WTC11 (cell line): ENCODE measurements at regions not wholly inside any gene's neighbourhood (a gene's known extent, or its start where the extent isn't known, plus 50 kb on each side); places are given as distances from the start of the nearest gene placed in this dataset.

Experiments used
- ATAC-seq: fragments of 200-7000 bp; cut with Tn5 transposase; 2 replicates; pipeline ENCODE4 v1.10.0; 2021; ENCODE audit warnings: mild to moderate bottlenecking, moderate library complexity
- CTCF ChIA-PET: fragments of 300-600 bp; sonication (Branson Sonifier 250); formaldehyde crosslinking; loops from one replicate; lab custom pipeline; 2021; ENCODE audit warnings: antibody characterized with exemption; lab: Charles Lee
- POLR2A ChIA-PET: fragments of 350-600 bp; sonication (Branson Sonifier 250); formaldehyde crosslinking; loops from one replicate; lab custom pipeline; 2021; ENCODE audit warnings: antibody characterized with exemption; lab: Charles Lee
- DNase-seq: peaks from one replicate; pipeline ENCODE4 v3.0.0; 2021; ENCODE audit warnings: low spot score
- H3K27ac Mint-ChIP-seq: 2 replicates; pipeline ENCODE4 v1.8.0; 2021; ENCODE audit warnings: mixed read lengths
- H3K27me3 Mint-ChIP-seq: 2 replicates; pipeline ENCODE4 v1.8.0; 2021; ENCODE audit warnings: low read depth, mild to moderate bottlenecking, moderate library complexity, mixed read lengths
- H3K36me3 Mint-ChIP-seq: 2 replicates; pipeline ENCODE4 v1.8.0; 2021; ENCODE audit warnings: mixed read lengths
- H3K4me1 Mint-ChIP-seq: 2 replicates; pipeline ENCODE4 v1.8.0; 2022; ENCODE audit warnings: mixed read lengths
- H3K4me3 Mint-ChIP-seq: 2 replicates; pipeline ENCODE4 v1.8.0; 2021; ENCODE audit warnings: mild to moderate bottlenecking, moderate library complexity, mixed read lengths
- H3K9me3 Mint-ChIP-seq: 2 replicates; pipeline ENCODE4 v1.8.0; 2021; ENCODE audit warnings: mixed read lengths
- ATF1 ChIP-seq: sonication (generic); formaldehyde crosslinking; IDR thresholded peaks from 2 replicates; pipeline ENCODE4 v1.8.1; 2023; ENCODE audit warnings: mild to moderate bottlenecking, moderate library complexity, missing genetic modification reagents
- CBFB ChIP-seq: sonication (generic); formaldehyde crosslinking; IDR thresholded peaks from 2 replicates; pipeline ENCODE4 v1.8.1; 2022; ENCODE audit warnings: mild to moderate bottlenecking, low read depth, missing genetic modification reagents
- EMX1 ChIP-seq: fragments of 250-450 bp; sonication (Bioruptor Pico); IDR thresholded peaks from 2 replicates; pipeline ENCODE4 v1.8.0; 2021; ENCODE audit warnings: mild to moderate bottlenecking
- ESRRA ChIP-seq: sonication (generic); formaldehyde crosslinking; IDR thresholded peaks from 2 replicates; pipeline ENCODE4 v1.8.1; 2022; ENCODE audit warnings: mild to moderate bottlenecking, missing genetic modification reagents, borderline replicate concordance
- GRHL2 ChIP-seq: fragments of 250-450 bp; sonication (Bioruptor Pico); IDR thresholded peaks from 2 replicates; pipeline ENCODE4 v1.8.0; 2022; ENCODE audit warnings: mild to moderate bottlenecking, moderate library complexity; ENCODE audit not compliant: insufficient replicate concordance, severe bottlenecking
- GTF2I ChIP-seq: fragments of 250-450 bp; sonication (Bioruptor Pico); conservative IDR thresholded peaks from 2 replicates; pipeline ENCODE4 v1.4.0; 2021; ENCODE audit warnings: mild to moderate bottlenecking
- JAZF1 ChIP-seq: fragments of 250-450 bp; sonication (Bioruptor Pico); IDR thresholded peaks from 2 replicates; pipeline ENCODE4 v1.9.0; 2021; ENCODE audit warnings: moderate library complexity, mild to moderate bottlenecking, inconsistent platforms
- KAT7 ChIP-seq: sonication (generic); formaldehyde crosslinking; IDR thresholded peaks from 2 replicates; pipeline ENCODE4 v1.8.1; 2023; ENCODE audit warnings: missing genetic modification reagents, mild to moderate bottlenecking, borderline replicate concordance
- MYBL2 ChIP-seq: sonication (generic); formaldehyde crosslinking; IDR thresholded peaks from 2 replicates; pipeline ENCODE4 v1.8.1; 2023; ENCODE audit warnings: mild to moderate bottlenecking, moderate library complexity, missing genetic modification reagents
- NFATC4 ChIP-seq: fragments of 250-450 bp; sonication (Bioruptor Pico); IDR thresholded peaks from 2 replicates; pipeline ENCODE4 v1.9.0; 2021; ENCODE audit warnings: mild to moderate bottlenecking
- NFE2L1 ChIP-seq: sonication (generic); formaldehyde crosslinking; IDR thresholded peaks from 2 replicates; pipeline ENCODE4 v1.8.1; 2023; ENCODE audit warnings: missing genetic modification reagents
- NR1H2 ChIP-seq: sonication (generic); formaldehyde crosslinking; IDR thresholded peaks from 2 replicates; pipeline ENCODE4 v1.9.0; 2021; ENCODE audit warnings: mild to moderate bottlenecking, moderate library complexity, missing genetic modification reagents
- PRRX2 ChIP-seq: fragments of 250-450 bp; sonication (Bioruptor Pico); IDR thresholded peaks from 2 replicates; pipeline ENCODE4 v1.8.0; 2021; ENCODE audit warnings: mild to moderate bottlenecking
- RELA ChIP-seq: sonication (generic); formaldehyde crosslinking; IDR thresholded peaks from 2 replicates; pipeline ENCODE4 v1.8.1; 2022; ENCODE audit warnings: missing genetic modification reagents, mild to moderate bottlenecking, borderline replicate concordance
- SP1 ChIP-seq: sonication (generic); formaldehyde crosslinking; conservative IDR thresholded peaks from 2 replicates; pipeline ENCODE4 v1.8.1; 2022; ENCODE audit warnings: missing genetic modification reagents
- TCF7 ChIP-seq: sonication (generic); formaldehyde crosslinking; IDR thresholded peaks from 2 replicates; pipeline ENCODE4 v1.8.0; 2022; ENCODE audit warnings: mild to moderate bottlenecking, low read depth, missing genetic modification reagents, moderate library complexity
- ZNF219 ChIP-seq: sonication (generic); formaldehyde crosslinking; IDR thresholded peaks from 2 replicates; pipeline ENCODE4 v1.8.0; 2023; ENCODE audit warnings: missing genetic modification reagents, mild to moderate bottlenecking, borderline replicate concordance
- ZNF317 ChIP-seq: sonication (generic); formaldehyde crosslinking; IDR thresholded peaks from 2 replicates; pipeline ENCODE4 v1.8.1; 2023; ENCODE audit warnings: low read depth, mild to moderate bottlenecking, moderate library complexity, missing genetic modification reagents, borderline replicate concordance
- ZNF423 ChIP-seq: fragments of 250-450 bp; sonication (Bioruptor Pico); IDR thresholded peaks from 2 replicates; pipeline ENCODE4 v2.1.2; 2022; ENCODE audit warnings: mild to moderate bottlenecking, moderate library complexity
- TF ChIP-seq, protein P1 (sequence below): sonication (generic); formaldehyde crosslinking; IDR thresholded peaks from 2 replicates; pipeline ENCODE4 v1.8.0; 2022; ENCODE audit warnings: missing genetic modification reagents
- TF ChIP-seq, protein P2 (sequence below): sonication (generic); formaldehyde crosslinking; IDR thresholded peaks from 2 replicates; pipeline ENCODE4 v1.8.0; 2022; ENCODE audit warnings: mild to moderate bottlenecking, missing genetic modification reagents
- TF ChIP-seq, protein P3 (sequence below): sonication (generic); formaldehyde crosslinking; IDR thresholded peaks from 2 replicates; pipeline ENCODE4 v1.8.1; 2022; ENCODE audit warnings: low read depth, missing genetic modification reagents, borderline replicate concordance
- TF ChIP-seq, protein P4 (sequence below): sonication (generic); formaldehyde crosslinking; IDR thresholded peaks from 2 replicates; pipeline ENCODE4 v1.8.1; 2023; ENCODE audit warnings: mild to moderate bottlenecking, missing genetic modification reagents, moderate library complexity
- TF ChIP-seq, protein P5 (sequence below): sonication (generic); formaldehyde crosslinking; IDR thresholded peaks from 2 replicates; pipeline ENCODE4 v1.8.0; 2022; ENCODE audit warnings: mild to moderate bottlenecking, missing genetic modification reagents

DNA sequence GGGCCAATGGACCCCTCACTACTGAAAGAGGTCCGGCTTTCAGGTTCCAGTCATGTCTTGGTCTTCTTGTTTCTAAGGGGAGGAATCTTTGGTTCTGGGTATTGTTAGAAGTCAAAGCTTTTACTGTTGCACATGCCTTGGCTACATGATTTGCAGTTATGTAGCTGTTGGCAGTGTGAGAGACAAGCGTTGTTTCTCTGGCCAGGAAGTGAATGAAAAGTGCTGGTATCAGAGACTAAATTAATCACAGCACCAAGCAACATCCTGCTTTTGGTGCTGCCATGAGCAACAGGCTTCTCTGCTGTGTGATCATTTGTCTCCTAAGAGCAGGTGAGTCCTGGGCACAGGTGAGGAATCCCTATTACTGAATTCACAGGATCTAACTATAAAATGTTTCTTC lies 100.1 kb upstream of the PRSS3 start (continued):
- TF ChIP-seq, protein P1, sequence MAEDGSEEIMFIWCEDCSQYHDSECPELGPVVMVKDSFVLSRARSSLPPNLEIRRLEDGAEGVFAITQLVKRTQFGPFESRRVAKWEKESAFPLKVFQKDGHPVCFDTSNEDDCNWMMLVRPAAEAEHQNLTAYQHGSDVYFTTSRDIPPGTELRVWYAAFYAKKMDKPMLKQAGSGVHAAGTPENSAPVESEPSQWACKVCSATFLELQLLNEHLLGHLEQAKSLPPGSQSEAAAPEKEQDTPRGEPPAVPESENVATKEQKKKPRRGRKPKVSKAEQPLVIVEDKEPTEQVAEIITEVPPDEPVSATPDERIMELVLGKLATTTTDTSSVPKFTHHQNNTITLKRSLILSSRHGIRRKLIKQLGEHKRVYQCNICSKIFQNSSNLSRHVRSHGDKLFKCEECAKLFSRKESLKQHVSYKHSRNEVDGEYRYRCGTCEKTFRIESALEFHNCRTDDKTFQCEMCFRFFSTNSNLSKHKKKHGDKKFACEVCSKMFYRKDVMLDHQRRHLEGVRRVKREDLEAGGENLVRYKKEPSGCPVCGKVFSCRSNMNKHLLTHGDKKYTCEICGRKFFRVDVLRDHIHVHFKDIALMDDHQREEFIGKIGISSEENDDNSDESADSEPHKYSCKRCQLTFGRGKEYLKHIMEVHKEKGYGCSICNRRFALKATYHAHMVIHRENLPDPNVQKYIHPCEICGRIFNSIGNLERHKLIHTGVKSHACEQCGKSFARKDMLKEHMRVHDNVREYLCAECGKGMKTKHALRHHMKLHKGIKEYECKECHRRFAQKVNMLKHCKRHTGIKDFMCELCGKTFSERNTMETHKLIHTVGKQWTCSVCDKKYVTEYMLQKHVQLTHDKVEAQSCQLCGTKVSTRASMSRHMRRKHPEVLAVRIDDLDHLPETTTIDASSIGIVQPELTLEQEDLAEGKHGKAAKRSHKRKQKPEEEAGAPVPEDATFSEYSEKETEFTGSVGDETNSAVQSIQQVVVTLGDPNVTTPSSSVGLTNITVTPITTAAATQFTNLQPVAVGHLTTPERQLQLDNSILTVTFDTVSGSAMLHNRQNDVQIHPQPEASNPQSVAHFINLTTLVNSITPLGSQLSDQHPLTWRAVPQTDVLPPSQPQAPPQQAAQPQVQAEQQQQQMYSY (CRISPR knock-in tag), result no peak
- TF ChIP-seq JAZF1 (no peak), ZNF219 (CRISPR knock-in tag) (no peak), KAT7 (CRISPR knock-in tag) (no peak), ZNF423 (no peak), GTF2I (no peak), RELA (CRISPR knock-in tag) (no peak)
- TF ChIP-seq, protein P2, sequence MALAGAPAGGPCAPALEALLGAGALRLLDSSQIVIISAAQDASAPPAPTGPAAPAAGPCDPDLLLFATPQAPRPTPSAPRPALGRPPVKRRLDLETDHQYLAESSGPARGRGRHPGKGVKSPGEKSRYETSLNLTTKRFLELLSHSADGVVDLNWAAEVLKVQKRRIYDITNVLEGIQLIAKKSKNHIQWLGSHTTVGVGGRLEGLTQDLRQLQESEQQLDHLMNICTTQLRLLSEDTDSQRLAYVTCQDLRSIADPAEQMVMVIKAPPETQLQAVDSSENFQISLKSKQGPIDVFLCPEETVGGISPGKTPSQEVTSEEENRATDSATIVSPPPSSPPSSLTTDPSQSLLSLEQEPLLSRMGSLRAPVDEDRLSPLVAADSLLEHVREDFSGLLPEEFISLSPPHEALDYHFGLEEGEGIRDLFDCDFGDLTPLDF (CRISPR knock-in tag), result no peak
- TF ChIP-seq, protein P3, sequence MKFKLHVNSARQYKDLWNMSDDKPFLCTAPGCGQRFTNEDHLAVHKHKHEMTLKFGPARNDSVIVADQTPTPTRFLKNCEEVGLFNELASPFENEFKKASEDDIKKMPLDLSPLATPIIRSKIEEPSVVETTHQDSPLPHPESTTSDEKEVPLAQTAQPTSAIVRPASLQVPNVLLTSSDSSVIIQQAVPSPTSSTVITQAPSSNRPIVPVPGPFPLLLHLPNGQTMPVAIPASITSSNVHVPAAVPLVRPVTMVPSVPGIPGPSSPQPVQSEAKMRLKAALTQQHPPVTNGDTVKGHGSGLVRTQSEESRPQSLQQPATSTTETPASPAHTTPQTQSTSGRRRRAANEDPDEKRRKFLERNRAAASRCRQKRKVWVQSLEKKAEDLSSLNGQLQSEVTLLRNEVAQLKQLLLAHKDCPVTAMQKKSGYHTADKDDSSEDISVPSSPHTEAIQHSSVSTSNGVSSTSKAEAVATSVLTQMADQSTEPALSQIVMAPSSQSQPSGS (CRISPR knock-in tag), result no peak

DNA sequence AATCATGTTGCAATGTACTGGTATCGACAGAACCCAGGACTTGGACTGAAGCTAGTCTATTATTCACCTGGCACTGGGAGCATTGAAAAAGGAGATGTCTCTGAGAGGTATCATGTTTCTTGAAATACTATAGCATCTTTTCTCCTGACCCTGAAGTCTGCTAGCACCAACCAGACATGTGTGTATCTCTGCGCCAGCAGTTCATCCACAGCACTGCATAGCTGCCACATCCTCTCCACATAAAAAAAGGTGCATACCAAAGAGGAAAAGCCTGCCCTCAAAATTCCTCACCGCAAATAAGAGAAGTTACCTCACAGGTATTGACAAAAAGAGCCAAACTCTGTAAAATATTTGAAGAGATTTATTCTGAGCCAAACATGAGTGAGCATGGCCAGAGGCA lies 99.5 kb upstream of the PRSS3 start:
- CTCF ChIA-PET, result interaction anchor here (1.8 kb wide), 1 partner anchor 25 kb away, joined by 5 read pairs; no protein-coding TSS in a partner anchor
- peaks cover 21% of the 10 kb centered on the region for H3K27me3 Mint-ChIP-seq
- H3K27ac Mint-ChIP-seq, result no peak overlapping the region
- no peaks in the 10 kb centered on the region for H3K36me3 Mint-ChIP-seq
- no peaks in the 10 kb centered on the region; the same call in 1 of the 2 replicates for H3K9me3 Mint-ChIP-seq
- TF ChIP-seq NFATC4 (CRISPR knock-in tag) (no peak), GTF2I (no peak)
- H3K4me3 Mint-ChIP-seq, result no peak overlapping the region
- no peak for ATAC-seq
- no peak for DNase-seq
- peaks cover 17% of the 10 kb centered on the region for H3K4me1 Mint-ChIP-seq
- POLR2A ChIA-PET, result no interaction called here

DNA sequence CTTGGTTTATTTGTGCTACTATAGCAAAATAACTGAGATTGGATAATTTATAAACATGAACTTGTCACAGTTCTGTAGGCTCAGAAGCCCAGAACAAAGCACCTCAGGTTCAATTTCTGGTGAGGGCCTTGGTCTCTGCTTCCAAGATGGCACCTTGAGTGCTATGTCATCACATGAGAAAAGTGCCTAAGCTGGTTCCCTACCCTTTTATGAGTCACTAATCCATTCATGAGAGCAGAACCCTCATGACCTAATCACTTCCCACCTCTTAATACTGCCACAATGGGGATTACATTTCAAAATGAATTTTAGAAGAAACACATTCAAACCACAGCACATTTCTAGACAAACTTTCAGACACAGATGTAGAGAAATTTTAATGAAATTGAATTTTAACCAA lies 98.2 kb upstream of the PRSS3 start:
- POLR2A ChIA-PET, result no interaction called here
- ATAC-seq, result no peak
- H3K27ac Mint-ChIP-seq, result no peak overlapping the region

DNA sequence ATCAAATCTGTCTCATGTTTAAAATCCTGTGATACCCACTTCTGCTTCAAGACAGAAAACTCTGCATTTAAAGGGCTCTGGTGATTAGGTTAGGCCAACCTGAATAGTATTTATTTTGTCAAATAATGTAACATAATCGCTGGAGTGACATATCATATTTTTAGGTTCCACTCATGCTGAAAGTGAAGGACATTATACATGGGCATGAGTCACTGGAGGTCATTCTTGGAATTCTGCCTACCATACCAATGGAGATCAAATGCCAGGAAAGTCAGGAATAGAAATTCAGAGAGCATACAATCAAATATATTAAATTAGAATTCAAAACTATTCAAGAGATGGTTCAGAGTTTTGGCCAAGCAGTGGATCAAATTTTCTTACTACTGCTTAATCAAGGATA lies 97.1 kb upstream of the PRSS3 start:
- ATAC-seq (no peak), DNase-seq (no peak)
- Mint-ChIP-seq H3K27ac (no peak overlapping the region), H3K27me3 (peaks cover 13% of the 10 kb centered on the region), H3K4me3 (no peak overlapping the region), H3K9me3 (no peaks in the 10 kb centered on the region; the same call in 1 of the 2 replicates), H3K36me3 (no peaks in the 10 kb centered on the region), H3K4me1 (peaks cover 17% of the 10 kb centered on the region)
- no peak for TF ChIP-seq GRHL2
- no peak for TF ChIP-seq ATF1 (CRISPR knock-in tag)
- no peak for TF ChIP-seq GTF2I
- TF ChIP-seq, protein P4, sequence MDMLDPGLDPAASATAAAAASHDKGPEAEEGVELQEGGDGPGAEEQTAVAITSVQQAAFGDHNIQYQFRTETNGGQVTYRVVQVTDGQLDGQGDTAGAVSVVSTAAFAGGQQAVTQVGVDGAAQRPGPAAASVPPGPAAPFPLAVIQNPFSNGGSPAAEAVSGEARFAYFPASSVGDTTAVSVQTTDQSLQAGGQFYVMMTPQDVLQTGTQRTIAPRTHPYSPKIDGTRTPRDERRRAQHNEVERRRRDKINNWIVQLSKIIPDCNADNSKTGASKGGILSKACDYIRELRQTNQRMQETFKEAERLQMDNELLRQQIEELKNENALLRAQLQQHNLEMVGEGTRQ (CRISPR knock-in tag), result no peak
- TF ChIP-seq CBFB, result no peak
- TF ChIP-seq MYBL2 (CRISPR knock-in tag), result no peak
- TF ChIP-seq, protein P5, sequence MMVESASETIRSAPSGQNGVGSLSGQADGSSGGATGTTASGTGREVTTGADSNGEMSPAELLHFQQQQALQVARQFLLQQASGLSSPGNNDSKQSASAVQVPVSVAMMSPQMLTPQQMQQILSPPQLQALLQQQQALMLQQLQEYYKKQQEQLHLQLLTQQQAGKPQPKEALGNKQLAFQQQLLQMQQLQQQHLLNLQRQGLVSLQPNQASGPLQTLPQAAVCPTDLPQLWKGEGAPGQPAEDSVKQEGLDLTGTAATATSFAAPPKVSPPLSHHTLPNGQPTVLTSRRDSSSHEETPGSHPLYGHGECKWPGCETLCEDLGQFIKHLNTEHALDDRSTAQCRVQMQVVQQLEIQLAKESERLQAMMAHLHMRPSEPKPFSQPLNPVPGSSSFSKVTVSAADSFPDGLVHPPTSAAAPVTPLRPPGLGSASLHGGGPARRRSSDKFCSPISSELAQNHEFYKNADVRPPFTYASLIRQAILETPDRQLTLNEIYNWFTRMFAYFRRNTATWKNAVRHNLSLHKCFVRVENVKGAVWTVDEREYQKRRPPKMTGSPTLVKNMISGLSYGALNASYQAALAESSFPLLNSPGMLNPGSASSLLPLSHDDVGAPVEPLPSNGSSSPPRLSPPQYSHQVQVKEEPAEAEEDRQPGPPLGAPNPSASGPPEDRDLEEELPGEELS (CRISPR knock-in tag), result no peak
- no peak for TF ChIP-seq TCF7 (CRISPR knock-in tag)
- TF ChIP-seq NFE2L1 (CRISPR knock-in tag), result no peak
- TF ChIP-seq EMX1, result no peak
- TF ChIP-seq ZNF317 (CRISPR knock-in tag), result no peak
- ChIA-PET POLR2A (no interaction called here), CTCF (no interaction called here)

More for the DNA sequence above, 98.2 kb upstream of the PRSS3 start:
- Mint-ChIP-seq H3K4me3 (no peak overlapping the region), H3K27me3 (peaks cover 21% of the 10 kb centered on the region)
- DNase-seq, result no peak
- CTCF ChIA-PET, result no interaction called here
- TF ChIP-seq ESRRA, result no peak
- no peak for TF ChIP-seq NR1H2 (CRISPR knock-in tag)
- TF ChIP-seq SP1, result no peak
- no peak for TF ChIP-seq PRRX2 (CRISPR knock-in tag)
- TF ChIP-seq, all 79 proteins: peak for 0
- Mint-ChIP-seq H3K4me1 (peaks cover 17% of the 10 kb centered on the region), H3K36me3 (no peaks in the 10 kb centered on the region), H3K9me3 (no peaks in the 10 kb centered on the region; the same call in 1 of the 2 replicates)
